RWPE1 (cell line): ENCODE measurements at regions not wholly inside any gene's neighbourhood (a gene's known extent, or its start where the extent isn't known, plus 50 kb on each side); places are given as distances from the start of the nearest gene placed in this dataset.

Source experiments
- CTCF ChIA-PET: fragments of 350-600 bp; sonication (Branson Sonifier 250); formaldehyde crosslinking; extraction: SDS; loops from one replicate; lab custom pipeline; 2021; lab: Yijun Ruan, JAX
- POLR2A ChIA-PET: fragments of 400-600 bp; formaldehyde crosslinking; extraction: SDS; loops from one replicate; lab custom pipeline; 2020; ENCODE audit warnings: antibody characterized with exemption; ENCODE audit not compliant: low non-redundant PET; lab: Yijun Ruan, JAX
- DNase-seq: peaks from one replicate; pipeline ENCODE4 v3.0.0; 2012; ENCODE audit warnings: low spot score
- H3K27ac ChIP-seq: fragments of 450-650 bp; 2 replicates; pipeline ENCODE4 v1.5.1; 2017
- CTCF ChIP-seq: fragments of 450-650 bp; conservative IDR thresholded peaks from 2 replicates; pipeline ENCODE4 v1.5.1; 2017; ENCODE audit warnings: low read depth, mild to moderate bottlenecking

- POLR2A ChIA-PET, result no interaction called here
- CTCF ChIA-PET, result interaction anchor here (0.5 to 0.8 kb wide), 2 partner anchors 9 to 11 kb away, joined by 3 to 9 read pairs; no protein-coding TSS in a partner anchor
- H3K27ac ChIP-seq, result no peak overlapping the region
- TF ChIP-seq CTCF, result no peak
- DNase-seq, result no peak
Observed at GRCh38 chr9:102054811-102055210, 316.4 kb upstream of the GRIN3A start.

- POLR2A ChIA-PET, result no interaction called here
- no peak overlapping the region for H3K27ac ChIP-seq
- no peak for DNase-seq
- TF ChIP-seq CTCF, result no peak
- CTCF ChIA-PET, result interaction anchor here (0.7 kb wide), 1 partner anchor 23 kb away, joined by 3 read pairs; no protein-coding TSS in a partner anchor
Observed at GRCh38 chr9:102049586-102050246, 311.3 kb upstream of the GRIN3A start.

- CTCF ChIA-PET, result no interaction called here
- H3K27ac ChIP-seq, result no peak overlapping the region
- DNase-seq, result no peak
- POLR2A ChIA-PET, result no interaction called here
- no peak for TF ChIP-seq CTCF
Observed at GRCh38 chr9:102047549-102047948, 309.1 kb upstream of the GRIN3A start.

- DNase-seq, result no peak
Observed at GRCh38 chr9:102044133-102044532, 305.7 kb upstream of the GRIN3A start.

GRCh38 chr9:102038006-102038405 is 299.6 kb upstream of the GRIN3A start:
- TF ChIP-seq CTCF, result no peak
- POLR2A ChIA-PET, result no interaction called here
- H3K27ac ChIP-seq, result no peak overlapping the region
- CTCF ChIA-PET, result no interaction called here
- DNase-seq, result no peak

More at GRCh38 chr9:102044133-102044532, 305.7 kb upstream of the GRIN3A start:
- no peak overlapping the region for H3K27ac ChIP-seq
- ChIA-PET CTCF (interaction anchor here (1.0 kb wide), 1 partner anchor 11 kb away, joined by 3 read pairs; no protein-coding TSS in a partner anchor), POLR2A (no interaction called here)
- TF ChIP-seq CTCF, result no peak

GRCh38 chr9:102035929-102036328 is 297.5 kb upstream of the GRIN3A start:
- H3K27ac ChIP-seq, result no peak overlapping the region

More at GRCh38 chr9:102035929-102036328, 297.5 kb upstream of the GRIN3A start:
- no peak for TF ChIP-seq CTCF
- ChIA-PET CTCF (no interaction called here), POLR2A (no interaction called here)
- DNase-seq, result no peak
